HEK293 (cell line): ENCODE measurements at regions not wholly inside any gene's neighbourhood (a gene's known extent, or its start where the extent isn't known, plus 50 kb on each side); places are given as distances from the start of the nearest gene placed in this dataset.

Experiments
- CTCF ChIA-PET: fragments of 350-600 bp; formaldehyde crosslinking; extraction: SDS; loops from one replicate; lab custom pipeline; 2021; ENCODE audit warnings: antibody characterized with exemption; lab: Yijun Ruan, JAX
- POLR2A ChIA-PET: fragments of 300-600 bp; formaldehyde crosslinking; extraction: SDS; loops from one replicate; lab custom pipeline; 2020; ENCODE audit warnings: antibody characterized with exemption, inconsistent platforms; lab: Yijun Ruan, JAX
- H3K27ac ChIP-seq: fragments of 200-500 bp; sonication (Bioruptor generic); 2 replicates; pipeline ENCODE4 v1.5.1; 2014; ENCODE audit warnings: low read depth, low read length, control low read depth, inconsistent platforms; ENCODE audit errors: extremely low read depth
- H3K36me3 ChIP-seq, 2 experiments: fragments of 200-500 bp in 1 of 2; sonication (Bioruptor generic) in 1 of 2; 1 replicate in 1 of 2; 2 replicates in 1 of 2; pipeline ENCODE4 v1.5.1; 2014 to 2017; ENCODE audit warnings: inconsistent platforms in 2 of 2, low read length in 2 of 2; ENCODE audit not compliant: control insufficient read depth in 2 of 2, insufficient read depth in 1 of 2
- H3K4me1 ChIP-seq: fragments of 200-500 bp; sonication (Bioruptor generic); 2 replicates; pipeline ENCODE4 v1.5.1; 2014; ENCODE audit warnings: mild to moderate bottlenecking, low read length, inconsistent platforms; ENCODE audit not compliant: control insufficient read depth, insufficient read depth
- H3K4me3 ChIP-seq: 2 replicates; pipeline ENCODE4 v1.5.1; 2011; ENCODE audit warnings: low read depth, mild to moderate bottlenecking, control low read depth, low read length, moderate library complexity
- H3K9me3 ChIP-seq: fragments of 200-500 bp; sonication (Bioruptor generic); 2 replicates; pipeline ENCODE4 v1.5.1; 2014; ENCODE audit warnings: low read depth, low read length, inconsistent platforms; ENCODE audit not compliant: control insufficient read depth, insufficient read depth
- BCL11A ChIP-seq: fragments of 450-650 bp; formaldehyde crosslinking; IDR thresholded peaks from 2 replicates; pipeline ENCODE4 v1.5.1; 2016; ENCODE audit warnings: low read depth, missing biosample characterization, missing genetic modification characterization
- GLI2 ChIP-seq: fragments of 450-650 bp; formaldehyde crosslinking; IDR thresholded peaks from 2 replicates; pipeline ENCODE4; 2017; ENCODE audit warnings: missing biosample characterization, missing genetic modification characterization, low read depth, borderline replicate concordance
- GLIS2 ChIP-seq: fragments of 450-650 bp; formaldehyde crosslinking; IDR thresholded peaks from 2 replicates; pipeline ENCODE4 v1.5.1; 2016; ENCODE audit warnings: missing biosample characterization, missing genetic modification characterization
- KLF17 ChIP-seq: fragments of 450-650 bp; formaldehyde crosslinking; IDR thresholded peaks from 2 replicates; pipeline ENCODE4 v1.5.1; 2016; ENCODE audit warnings: missing biosample characterization, missing genetic modification characterization
- KLF7 ChIP-seq: fragments of 450-650 bp; formaldehyde crosslinking; IDR thresholded peaks from 2 replicates; pipeline ENCODE4 v1.5.1; 2016; ENCODE audit warnings: missing biosample characterization, missing genetic modification characterization, borderline replicate concordance
- KLF8 ChIP-seq: fragments of 450-650 bp; formaldehyde crosslinking; IDR thresholded peaks from 2 replicates; pipeline ENCODE4 v1.5.1; 2016; ENCODE audit warnings: missing biosample characterization, missing genetic modification characterization
- SP2 ChIP-seq: fragments of 450-650 bp; formaldehyde crosslinking; IDR thresholded peaks from 2 replicates; pipeline ENCODE4 v1.5.1; 2016; ENCODE audit warnings: missing biosample characterization, missing genetic modification characterization
- WT1 ChIP-seq: fragments of 450-650 bp; formaldehyde crosslinking; IDR thresholded peaks from 2 replicates; pipeline ENCODE4 v1.5.1; 2016; ENCODE audit warnings: missing biosample characterization, missing genetic modification characterization
- ZBTB11 ChIP-seq: fragments of 450-650 bp; formaldehyde crosslinking; conservative IDR thresholded peaks from 2 replicates; pipeline ENCODE4 v1.5.1; 2016; ENCODE audit warnings: low read depth, missing biosample characterization, missing genetic modification characterization
- ZBTB20 ChIP-seq: fragments of 450-650 bp; formaldehyde crosslinking; IDR thresholded peaks from 2 replicates; pipeline ENCODE4 v1.5.1; 2016; ENCODE audit warnings: missing biosample characterization, missing genetic modification characterization
- ZBTB7A ChIP-seq: fragments of 450-650 bp; formaldehyde crosslinking; IDR thresholded peaks from 2 replicates; pipeline ENCODE4 v1.5.1; 2016; ENCODE audit warnings: low read depth, missing biosample characterization, missing genetic modification characterization
- ZFP69B ChIP-seq: fragments of 450-650 bp; formaldehyde crosslinking; IDR thresholded peaks from 2 replicates; pipeline ENCODE4 v1.5.1; 2016; ENCODE audit warnings: missing biosample characterization, missing genetic modification characterization
- ZNF112 ChIP-seq: fragments of 450-650 bp; formaldehyde crosslinking; IDR thresholded peaks from 2 replicates; pipeline ENCODE4 v1.5.0; 2017; ENCODE audit warnings: missing biosample characterization, missing genetic modification characterization
- ZNF114 ChIP-seq: fragments of 450-650 bp; formaldehyde crosslinking; IDR thresholded peaks from 2 replicates; pipeline ENCODE4 v1.5.0; 2017; ENCODE audit warnings: missing biosample characterization, missing genetic modification characterization
- ZNF121 ChIP-seq: fragments of 450-650 bp; formaldehyde crosslinking; IDR thresholded peaks from 2 replicates; pipeline ENCODE4 v1.5.1; 2016; ENCODE audit warnings: missing biosample characterization, missing genetic modification characterization
- ZNF138 ChIP-seq: fragments of 450-650 bp; formaldehyde crosslinking; IDR thresholded peaks from 2 replicates; pipeline ENCODE4 v1.5.1; 2016; ENCODE audit warnings: missing biosample characterization, missing genetic modification characterization, borderline replicate concordance
- ZNF146 ChIP-seq: fragments of 450-650 bp; formaldehyde crosslinking; IDR thresholded peaks from 2 replicates; pipeline ENCODE4 v1.5.1; 2016; ENCODE audit warnings: missing biosample characterization, missing genetic modification characterization
- ZNF214 ChIP-seq: fragments of 450-650 bp; formaldehyde crosslinking; IDR thresholded peaks from 2 replicates; pipeline ENCODE4 v1.5.1; 2017; ENCODE audit warnings: missing biosample characterization, mild to moderate bottlenecking, missing genetic modification characterization, borderline replicate concordance
- ZNF302 ChIP-seq: fragments of 450-650 bp; formaldehyde crosslinking; IDR thresholded peaks from 2 replicates; pipeline ENCODE4 v1.5.1; 2016; ENCODE audit warnings: missing biosample characterization, missing genetic modification characterization, low read depth
- ZNF433 ChIP-seq: fragments of 450-650 bp; formaldehyde crosslinking; IDR thresholded peaks from 2 replicates; pipeline ENCODE4 v1.5.1; 2016; ENCODE audit warnings: missing biosample characterization, missing genetic modification characterization, low read depth
- ZNF521 ChIP-seq: fragments of 450-650 bp; formaldehyde crosslinking; IDR thresholded peaks from 2 replicates; pipeline ENCODE4 v1.5.1; 2017; ENCODE audit warnings: missing biosample characterization, mild to moderate bottlenecking, missing genetic modification characterization
- ZNF548 ChIP-seq: fragments of 450-650 bp; formaldehyde crosslinking; IDR thresholded peaks from 2 replicates; pipeline ENCODE4 v1.5.1; 2016; ENCODE audit warnings: missing biosample characterization, missing genetic modification characterization
- ZNF549 ChIP-seq: fragments of 450-650 bp; IDR thresholded peaks from 2 replicates; pipeline ENCODE4 v1.5.1; 2018; ENCODE audit warnings: missing biosample characterization, missing genetic modification characterization, mild to moderate bottlenecking, inconsistent platforms, moderate library complexity
- ZNF558 ChIP-seq: fragments of 450-650 bp; formaldehyde crosslinking; IDR thresholded peaks from 2 replicates; pipeline ENCODE4 v1.5.1; 2016; ENCODE audit warnings: missing biosample characterization, missing genetic modification characterization
- ZNF580 ChIP-seq: fragments of 450-650 bp; formaldehyde crosslinking; IDR thresholded peaks from 2 replicates; pipeline ENCODE4 v1.5.1; 2016; ENCODE audit warnings: missing biosample characterization, missing genetic modification characterization
- ZNF610 ChIP-seq: fragments of 450-650 bp; formaldehyde crosslinking; IDR thresholded peaks from 2 replicates; pipeline ENCODE4 v1.5.1; 2016; ENCODE audit warnings: missing biosample characterization, missing genetic modification characterization, borderline replicate concordance
- ZNF621 ChIP-seq: fragments of 450-650 bp; formaldehyde crosslinking; IDR thresholded peaks from 2 replicates; pipeline ENCODE4 v1.5.1; 2017; ENCODE audit warnings: missing biosample characterization, missing genetic modification characterization
- ZNF704 ChIP-seq: fragments of 450-650 bp; formaldehyde crosslinking; IDR thresholded peaks from 2 replicates; pipeline ENCODE4 v1.5.1; 2016; ENCODE audit warnings: missing biosample characterization, missing genetic modification characterization
- ZNF76 ChIP-seq: fragments of 450-650 bp; formaldehyde crosslinking; IDR thresholded peaks from 2 replicates; pipeline ENCODE4; 2016; ENCODE audit warnings: low read depth, missing biosample characterization, missing genetic modification characterization, borderline replicate concordance
- ZNF792 ChIP-seq: fragments of 450-650 bp; formaldehyde crosslinking; IDR thresholded peaks from 2 replicates; pipeline ENCODE4 v1.5.1; 2016; ENCODE audit warnings: missing biosample characterization, missing genetic modification characterization
- ZSCAN23 ChIP-seq: fragments of 450-650 bp; formaldehyde crosslinking; IDR thresholded peaks from 2 replicates; pipeline ENCODE4 v1.5.1; 2016; ENCODE audit warnings: missing biosample characterization, missing genetic modification characterization

- no peak for TF ChIP-seq ZBTB20 (tag by site-specific recombination)
These were observed 311.1 kb downstream of the EN1 start (continued) for GRCh38 chr2:118536306-118536705.

GRCh38 chr2:118535818-118536212 lies 311.6 kb downstream of the EN1 start:
- CTCF ChIA-PET = no interaction called here

GRCh38 chr2:118535171-118535817 lies 312.2 kb downstream of the EN1 start:
- Histone ChIP-seq H3K9me3 (no peaks in the 10 kb centered on the region), H3K4me1 (no peaks in the 10 kb centered on the region), H3K27ac (no peak overlapping the region), H3K4me3 (no peak overlapping the region), H3K36me3 (no peaks in the 10 kb centered on the region)
- ChIA-PET CTCF (no interaction called here), POLR2A (no interaction called here)
- TF ChIP-seq ZNF214 (tag by site-specific recombination) (no peak), GLI2 (tag by site-specific recombination) (no peak), ZNF433 (no peak), ZNF704 (tag by site-specific recombination) (no peak), ZNF610 (no peak), ZNF521 (tag by site-specific recombination) (no peak), ZNF76 (tag by site-specific recombination) (no peak), ZNF121 (tag by site-specific recombination) (no peak), KLF8 (tag by site-specific recombination) (no peak), SP2 (tag by site-specific recombination) (no peak), ZNF112 (tag by site-specific recombination) (no peak), ZBTB7A (tag by site-specific recombination) (no peak), KLF7 (no peak), ZNF580 (tag by site-specific recombination) (no peak), ZNF558 (no peak)

More at GRCh38 chr2:118535818-118536212, 311.6 kb downstream of the EN1 start:
- H3K4me3 ChIP-seq = no peak overlapping the region
- no peak overlapping the region for H3K27ac ChIP-seq
- POLR2A ChIA-PET = no interaction called here
- H3K36me3 ChIP-seq = no peaks in the 10 kb centered on the region
- no peaks in the 10 kb centered on the region for H3K4me1 ChIP-seq
- H3K9me3 ChIP-seq = no peaks in the 10 kb centered on the region
- TF ChIP-seq ZBTB11 (tag by site-specific recombination) (no peak), ZNF548 (tag by site-specific recombination) (no peak), ZNF549 (tag by site-specific recombination) (no peak), ZNF302 (tag by site-specific recombination) (no peak), ZFP69B (tag by site-specific recombination) (no peak), KLF17 (tag by site-specific recombination) (no peak), WT1 (no peak), ZNF114 (tag by site-specific recombination) (no peak), ZNF792 (tag by site-specific recombination) (no peak), ZNF146 (tag by site-specific recombination) (no peak), BCL11A (no peak), GLIS2 (tag by site-specific recombination) (no peak), ZNF621 (tag by site-specific recombination) (no peak), ZNF138 (tag by site-specific recombination) (no peak), ZSCAN23 (tag by site-specific recombination) (no peak)
